ENCODE measurements at regions not wholly inside any gene's neighbourhood (a gene's known extent, or its start where the extent isn't known, plus 50 kb on each side); places are given as distances from the start of the nearest gene placed in this dataset.
"Not testable (repeated sequence)": the region's sequence is repeated elsewhere in the genome, so short reads cannot be mapped to it uniquely, and the experiment has no call there.

- no peaks in the 10 kb centered on the region for H3K79me2 ChIP-seq (replicated peaks; ENCODE audit: insufficient read depth, low read length)
- H3K27me3 ChIP-seq (ENCODE audit: insufficient read depth, low read depth, low read length): no peaks in the 10 kb centered on the region
- H3K4me2 ChIP-seq (ENCODE audit: low read length): no peak overlapping the region
- no peaks in the 10 kb centered on the region for H3K9me2 ChIP-seq (ENCODE audit: insufficient read depth, low read length)
- H4K20me1 ChIP-seq (ENCODE audit: insufficient read depth): no peaks in the 10 kb centered on the region
- TF ChIP-seq POLR2AphosphoS5 (IDR thresholded peaks at IDR 0.05) (no peak), EZH2 (IDR thresholded peaks at IDR 0.05; ENCODE audit: borderline replicate concordance, insufficient read depth, low read length, poor library complexity, severe bottlenecking) (no peak), REST (IDR thresholded peaks at IDR 0.05; ENCODE audit: borderline replicate concordance) (no peak), SMC3 (conservative IDR thresholded peaks at IDR 0.05; ENCODE audit: poor library complexity) (no peak), EP300 (conservative IDR thresholded peaks at IDR 0.05; ENCODE audit: poor library complexity, severe bottlenecking) (no peak), CTCF (IDR thresholded peaks at IDR 0.05; ENCODE audit: poor library complexity, severe bottlenecking) (no peak), RAD21 (conservative IDR thresholded peaks at IDR 0.05) (no peak), MXI1 (conservative IDR thresholded peaks at IDR 0.05; ENCODE audit: poor library complexity, severe bottlenecking) (no peak)
- H3K36me3 ChIP-seq (ENCODE audit: insufficient read depth, low read length): no peaks in the 10 kb centered on the region
- no peak overlapping the region for H3K4me3 ChIP-seq (ENCODE audit: low read length)
- no peak overlapping the region for H2AFZ ChIP-seq (ENCODE audit: low read depth, low read length)
- no peak overlapping the region for H3K27ac ChIP-seq (ENCODE audit: low read length)
- no peak overlapping the region for H3K9ac ChIP-seq (ENCODE audit: low read length)
- H3F3A ChIP-seq (ENCODE audit: insufficient read depth, low read length, poor library complexity, severe bottlenecking): no peaks in the 10 kb centered on the region
- H3K9me3 ChIP-seq (ENCODE audit: low read length): no peaks in the 10 kb centered on the region
Observed at GRCh38 chr4:81307991-81308390, 93.0 kb upstream of the PRKG2 start.

GRCh38 chr4:81304871-81305270 is 89.8 kb upstream of the PRKG2 start:
- Histone ChIP-seq H3K4me2 (ENCODE audit: low read length) (no peak overlapping the region), H3K79me2 (replicated peaks; ENCODE audit: insufficient read depth, low read length) (no peaks in the 10 kb centered on the region), H3K9me3 (ENCODE audit: low read length) (no peaks in the 10 kb centered on the region), H2AFZ (ENCODE audit: low read depth, low read length) (no peak overlapping the region), H3K9me2 (ENCODE audit: insufficient read depth, low read length) (no peaks in the 10 kb centered on the region), H3F3A (ENCODE audit: insufficient read depth, low read length, poor library complexity, severe bottlenecking) (no peaks in the 10 kb centered on the region), H3K27ac (ENCODE audit: low read length) (no peak overlapping the region), H3K36me3 (ENCODE audit: insufficient read depth, low read length) (no peaks in the 10 kb centered on the region), H3K27me3 (ENCODE audit: insufficient read depth, low read depth, low read length) (no peaks in the 10 kb centered on the region), H3K9ac (ENCODE audit: low read length) (no peak overlapping the region), H4K20me1 (ENCODE audit: insufficient read depth) (no peaks in the 10 kb centered on the region), H3K4me3 (ENCODE audit: low read length) (no peak overlapping the region)
- TF ChIP-seq REST (IDR thresholded peaks at IDR 0.05; ENCODE audit: borderline replicate concordance): no peak

GRCh38 chr4:81300352-81300751 is 85.3 kb upstream of the PRKG2 start:
- not testable (repeated sequence) for H3K27ac ChIP-seq (ENCODE audit: low read length); H3K4me2 ChIP-seq (ENCODE audit: low read length); H3K36me3 ChIP-seq (ENCODE audit: insufficient read depth, low read length); H3F3A ChIP-seq (ENCODE audit: insufficient read depth, low read length, poor library complexity, severe bottlenecking); H2AFZ ChIP-seq (ENCODE audit: low read depth, low read length); H3K9ac ChIP-seq (ENCODE audit: low read length); H3K9me2 ChIP-seq (ENCODE audit: insufficient read depth, low read length); H3K79me2 ChIP-seq (replicated peaks; ENCODE audit: insufficient read depth, low read length); H3K9me3 ChIP-seq (ENCODE audit: low read length); H4K20me1 ChIP-seq (ENCODE audit: insufficient read depth); H3K4me3 ChIP-seq (ENCODE audit: low read length); H3K27me3 ChIP-seq (ENCODE audit: insufficient read depth, low read depth, low read length)

Data from neural cell (in vitro differentiated cells).